Hepatocyte (in vitro differentiated cells): ENCODE measurements at regions not wholly inside any gene's neighbourhood (a gene's known extent, or its start where the extent isn't known, plus 50 kb on each side); places are given as distances from the start of the nearest gene placed in this dataset.

Experiments used
- DNase-seq: peaks from one replicate; pipeline ENCODE4 v3.0.0-alpha.2; 2016; ENCODE audit warnings: low spot score
- H2AFZ ChIP-seq: fragments of 200-600 bp; sonication (generic); 2 replicates; pipeline ENCODE4 v1.6.0; 2016; ENCODE audit warnings: antibody characterized with exemption, mild to moderate bottlenecking
- H3K27ac ChIP-seq: fragments of 200-600 bp; sonication (generic); 2 replicates; pipeline ENCODE4 v1.5.1; 2016; ENCODE audit warnings: mild to moderate bottlenecking
- H3K27me3 ChIP-seq: fragments of 200-600 bp; sonication (generic); 2 replicates; pipeline ENCODE4 v1.6.1; 2016
- H3K36me3 ChIP-seq: fragments of 200-600 bp; sonication (generic); replicated peaks from 2 replicates; pipeline ENCODE4 v1.5.1; 2016; ENCODE audit warnings: low read depth; ENCODE audit not compliant: insufficient read depth
- H3K4me1 ChIP-seq: fragments of 200-600 bp; sonication (generic); 2 replicates; pipeline ENCODE4 v1.5.1; 2016; ENCODE audit warnings: mild to moderate bottlenecking, moderate library complexity; ENCODE audit not compliant: insufficient read depth
- H3K4me2 ChIP-seq: fragments of 200-600 bp; sonication (generic); 2 replicates; pipeline ENCODE4 v1.6.0; 2016
- H3K4me3 ChIP-seq: fragments of 200-600 bp; sonication (generic); 2 replicates; pipeline ENCODE4 v1.5.1; 2016; ENCODE audit warnings: mild to moderate bottlenecking
- H3K79me2 ChIP-seq: fragments of 200-600 bp; sonication (generic); 2 replicates; pipeline ENCODE4 v1.6.0; 2017; ENCODE audit warnings: mild to moderate bottlenecking
- H3K9me2 ChIP-seq: fragments of 200-600 bp; sonication (generic); replicated peaks from 2 replicates; pipeline ENCODE4 v1.6.0; 2017; ENCODE audit warnings: mild to moderate bottlenecking; ENCODE audit not compliant: insufficient read depth
- H3K9me3 ChIP-seq: fragments of 200-600 bp; sonication (generic); 2 replicates; pipeline ENCODE4 v1.5.1; 2016; ENCODE audit warnings: low read depth, mild to moderate bottlenecking
- H4K20me1 ChIP-seq: fragments of 200-600 bp; sonication (generic); 2 replicates; pipeline ENCODE4 v1.6.0; 2016; ENCODE audit warnings: mild to moderate bottlenecking; ENCODE audit not compliant: insufficient read depth, poor library complexity, severe bottlenecking
- CTCF ChIP-seq: fragments of 200-600 bp; sonication (generic); IDR thresholded peaks from 2 replicates; pipeline ENCODE4 v1.5.1; 2016; ENCODE audit warnings: antibody characterized with exemption, mild to moderate bottlenecking; ENCODE audit not compliant: poor library complexity
- EZH2 ChIP-seq: fragments of 200-600 bp; sonication (generic); IDR thresholded peaks from 2 replicates; pipeline ENCODE4 v1.6.1; 2016; ENCODE audit warnings: antibody characterized with exemption, mild to moderate bottlenecking, borderline replicate concordance
- EZH2phosphoT487 ChIP-seq: fragments of 200-600 bp; sonication (generic); IDR thresholded peaks from one replicate; pipeline ENCODE4 v1.6.1; 2018; ENCODE audit warnings: antibody characterized with exemption, mild to moderate bottlenecking, low read depth, moderate library complexity; ENCODE audit not compliant: unreplicated experiment, severe bottlenecking
- WGBS: methylation state at CpG from one replicate; pipeline ENCODE4 v1.1.6; 2016; ENCODE audit warnings: low lambda C conversion rate; ENCODE audit errors: missing lambda C conversion rate; 5-methylcytosine and 5-hydroxymethylcytosine counted together

DNA sequence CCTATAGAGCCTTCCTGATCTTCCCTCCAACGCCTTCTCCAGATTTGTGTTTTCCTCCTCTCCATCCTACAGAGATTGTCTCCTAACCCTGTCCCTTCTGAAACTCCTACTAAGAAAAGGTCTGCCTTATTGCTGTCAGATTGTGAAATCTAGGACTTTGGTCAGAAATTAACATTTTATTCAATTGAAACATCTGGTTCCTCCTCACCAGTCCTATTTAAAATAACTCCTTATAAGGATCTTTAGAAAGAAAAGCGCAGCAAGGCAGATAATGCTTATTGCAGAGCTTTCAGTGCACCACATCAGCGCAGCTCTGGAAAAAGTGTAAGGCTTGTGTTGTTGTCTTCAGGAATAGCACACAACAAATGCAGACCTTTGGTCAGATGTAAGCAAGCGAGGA lies 477.8 kb upstream of the CHST9 start:
- H3K27me3 ChIP-seq: no peaks in the 10 kb centered on the region
- H2AFZ ChIP-seq: no peak overlapping the region
- H3K79me2 ChIP-seq: no peaks in the 10 kb centered on the region
- no peaks in the 10 kb centered on the region for H3K4me1 ChIP-seq
- no peak for TF ChIP-seq CTCF
- TF ChIP-seq EZH2: no peak
- TF ChIP-seq EZH2phosphoT487: no peak
- no peak overlapping the region for H3K4me3 ChIP-seq
- no peaks in the 10 kb centered on the region for H3K36me3 ChIP-seq
- no peak for DNase-seq
- no peaks in the 10 kb centered on the region for H3K9me3 ChIP-seq
- H3K27ac ChIP-seq: no peak overlapping the region
- 95% methylated on average over 4 of the region's 4 CpGs for WGBS
- no peaks in the 10 kb centered on the region for H4K20me1 ChIP-seq
- no peaks in the 10 kb centered on the region for H3K9me2 ChIP-seq
- no peak overlapping the region for H3K4me2 ChIP-seq

GRCh38 chr18:27662537-27662936 lies 477.4 kb upstream of the CHST9 start:
- no peak for TF ChIP-seq CTCF
- no peak for TF ChIP-seq EZH2
- no peak for TF ChIP-seq EZH2phosphoT487
- no peak for DNase-seq
- H3K79me2 ChIP-seq: no peaks in the 10 kb centered on the region
- no peak overlapping the region for H3K4me2 ChIP-seq
- no peak overlapping the region for H2AFZ ChIP-seq
- no peaks in the 10 kb centered on the region for H3K4me1 ChIP-seq
- H3K36me3 ChIP-seq: no peaks in the 10 kb centered on the region
- no peak overlapping the region for H3K4me3 ChIP-seq
- no peaks in the 10 kb centered on the region for H3K9me3 ChIP-seq
- no peaks in the 10 kb centered on the region for H3K27me3 ChIP-seq
- no peaks in the 10 kb centered on the region for H4K20me1 ChIP-seq
- no peak overlapping the region for H3K27ac ChIP-seq
- no peaks in the 10 kb centered on the region for H3K9me2 ChIP-seq

DNA sequence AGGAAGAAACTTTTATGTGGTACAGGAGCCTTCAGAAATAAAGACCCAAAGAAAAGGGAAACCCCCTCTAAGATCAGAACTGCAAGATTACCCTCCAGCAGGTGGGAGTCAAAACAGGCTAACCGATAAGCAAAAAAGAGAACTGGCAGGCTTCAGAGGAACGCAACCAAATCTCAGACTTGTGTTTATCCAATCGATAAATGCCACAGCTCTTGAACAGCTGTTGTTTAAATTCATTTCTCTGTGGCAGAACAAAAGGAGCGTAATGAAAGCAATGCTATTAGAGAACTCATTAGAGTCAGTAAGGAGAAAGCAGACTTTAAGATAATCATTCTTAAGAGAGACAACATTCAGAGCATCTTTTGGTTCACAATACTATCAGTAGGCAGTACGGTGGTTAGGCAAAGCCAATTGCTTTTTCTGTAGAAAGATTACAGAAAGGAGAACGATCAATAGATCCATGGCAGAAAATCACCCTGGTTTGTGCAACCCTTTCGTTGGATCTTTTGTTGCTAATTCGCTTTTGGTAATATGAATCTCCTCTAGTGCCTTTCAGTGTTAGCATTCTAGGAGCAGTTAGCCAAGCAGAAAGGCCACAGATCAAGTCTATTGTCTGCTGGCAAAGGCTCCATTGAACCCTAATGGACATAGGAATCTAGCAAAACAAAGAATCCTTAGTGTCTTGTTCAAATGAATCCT lies 476.4 kb upstream of the CHST9 start:
- H2AFZ ChIP-seq: no peak overlapping the region
- no peak for TF ChIP-seq EZH2
- no peak for TF ChIP-seq EZH2phosphoT487
- TF ChIP-seq CTCF: no peak
- 77% methylated on average over 8 of the region's 8 CpGs for WGBS
- no peak overlapping the region for H3K27ac ChIP-seq
- no peak overlapping the region for H3K4me3 ChIP-seq
- no peaks in the 10 kb centered on the region for H3K79me2 ChIP-seq
- H3K9me3 ChIP-seq: no peaks in the 10 kb centered on the region
- no peaks in the 10 kb centered on the region for H3K9me2 ChIP-seq
- DNase-seq: no peak
- H3K4me1 ChIP-seq: no peaks in the 10 kb centered on the region
- H3K36me3 ChIP-seq: no peaks in the 10 kb centered on the region
- no peaks in the 10 kb centered on the region for H3K27me3 ChIP-seq
- no peak overlapping the region for H3K4me2 ChIP-seq
- no peaks in the 10 kb centered on the region for H4K20me1 ChIP-seq
